SJCRH30 (cell line): ENCODE measurements at regions not wholly inside any gene's neighbourhood (a gene's known extent, or its start where the extent isn't known, plus 50 kb on each side); places are given as distances from the start of the nearest gene placed in this dataset.

Experiments used
- DNase-seq, 2 experiments: peaks; one replicate each; pipeline ENCODE4 v3.0.0-alpha.2; 2015 to 2020
- H3K27ac ChIP-seq: fragments of 250-450 bp; sonication (Bioruptor Pico); 2 replicates; pipeline ENCODE4 v1.5.1; 2020; ENCODE audit warnings: mild to moderate bottlenecking, moderate library complexity
- H3K27me3 ChIP-seq: fragments of 250-450 bp; sonication (Bioruptor Pico); 2 replicates; pipeline ENCODE4 v1.5.1; 2020; ENCODE audit warnings: mild to moderate bottlenecking, moderate library complexity
- H3K36me3 ChIP-seq: fragments of 250-450 bp; sonication (Bioruptor Pico); 2 replicates; pipeline ENCODE4 v1.5.1; 2020; ENCODE audit warnings: mild to moderate bottlenecking, moderate library complexity
- H3K4me1 ChIP-seq: fragments of 250-450 bp; sonication (Bioruptor Pico); 2 replicates; pipeline ENCODE4 v1.5.1; 2020; ENCODE audit warnings: mild to moderate bottlenecking, moderate library complexity
- H3K4me3 ChIP-seq: fragments of 250-450 bp; sonication (Bioruptor Pico); 2 replicates; pipeline ENCODE4 v1.5.1; 2020; ENCODE audit warnings: mild to moderate bottlenecking, moderate library complexity
- H3K9me3 ChIP-seq: fragments of 250-450 bp; sonication (Bioruptor Pico); replicated peaks from 2 replicates; pipeline ENCODE4 v1.5.1; 2020; ENCODE audit warnings: mild to moderate bottlenecking, moderate library complexity

DNA sequence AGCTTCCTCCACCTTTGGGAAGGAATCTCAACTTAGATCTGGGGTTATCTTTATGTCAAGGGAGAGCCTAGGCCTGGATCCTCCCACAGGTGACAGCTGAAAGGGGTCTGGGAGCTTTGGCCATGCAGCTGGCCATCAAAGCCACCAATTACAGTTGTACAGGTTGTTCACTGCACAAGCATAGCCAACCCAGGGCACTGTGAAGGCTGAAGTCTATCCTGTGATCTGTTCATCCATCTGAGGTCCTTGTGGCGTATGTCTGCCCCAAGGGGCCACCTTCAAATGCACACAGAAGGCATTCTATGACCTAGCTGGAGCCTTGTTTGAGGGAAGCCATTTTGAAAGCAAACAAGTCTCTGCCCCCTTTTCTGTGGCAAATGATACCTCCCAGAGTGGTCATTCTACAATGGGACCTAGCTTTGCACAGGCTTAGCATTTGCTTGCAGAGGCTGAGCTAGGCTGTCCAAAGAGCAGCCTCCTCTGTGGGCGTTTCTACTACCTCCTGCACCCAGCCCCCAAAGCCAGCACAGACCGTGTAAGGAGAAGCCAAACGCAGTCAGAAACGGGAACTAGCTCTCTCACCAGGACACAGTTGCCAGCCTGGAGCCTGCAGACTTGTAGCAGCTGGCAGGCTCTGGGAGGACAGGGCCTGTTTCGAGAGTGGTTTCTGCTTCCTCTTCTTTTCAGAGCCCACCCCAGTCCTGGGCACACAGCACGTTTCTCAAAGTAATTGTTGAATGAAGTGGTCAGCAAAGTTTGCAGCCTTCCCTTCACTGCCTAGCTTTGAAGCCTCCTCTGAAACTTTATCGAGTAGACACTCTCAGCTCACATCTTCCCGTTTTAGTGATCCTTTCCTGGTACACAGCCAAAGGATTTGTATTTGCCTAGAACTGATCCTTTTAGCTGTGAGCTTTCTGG, 157.3 kb upstream of the SMAD3 start:
- Histone ChIP-seq H3K36me3 (no peaks in the 10 kb centered on the region), H3K4me1 (peaks cover 3% of the 10 kb centered on the region), H3K9me3 (no peaks in the 10 kb centered on the region), H3K27ac (peak overlapping the region; percentile 0; the same call in 1 of the 2 replicates), H3K4me3 (peak overlapping the region; percentile 20), H3K27me3 (no peaks in the 10 kb centered on the region)
- DNase-seq = peak; percentile 66 to 67

GRCh38 chr15:66908744-66909095, 156.7 kb upstream of the SMAD3 start:
- Histone ChIP-seq H3K27ac (peak overlapping the region; percentile 0; the same call in 1 of the 2 replicates), H3K36me3 (no peaks in the 10 kb centered on the region), H3K4me1 (peaks cover 3% of the 10 kb centered on the region), H3K27me3 (no peaks in the 10 kb centered on the region), H3K4me3 (peak overlapping the region; percentile 20), H3K9me3 (no peaks in the 10 kb centered on the region)
- peak in 1 of 2 experiments; percentile 32 for DNase-seq

- Histone ChIP-seq H3K9me3 (no peaks in the 10 kb centered on the region), H3K4me1 (peaks cover 3% of the 10 kb centered on the region), H3K36me3 (no peaks in the 10 kb centered on the region), H3K27ac (no peak overlapping the region), H3K27me3 (no peaks in the 10 kb centered on the region), H3K4me3 (no peak overlapping the region)
- DNase-seq = no peak
Observed at GRCh38 chr15:66909381-66909890, 156.0 kb upstream of the SMAD3 start.

- Histone ChIP-seq H3K4me1 (peaks cover 3% of the 10 kb centered on the region), H3K27ac (no peak overlapping the region), H3K36me3 (no peaks in the 10 kb centered on the region), H3K27me3 (no peaks in the 10 kb centered on the region), H3K4me3 (no peak overlapping the region), H3K9me3 (no peaks in the 10 kb centered on the region)
- DNase-seq = no peak
Observed at GRCh38 chr15:66911131-66911700, 154.2 kb upstream of the SMAD3 start.

DNA sequence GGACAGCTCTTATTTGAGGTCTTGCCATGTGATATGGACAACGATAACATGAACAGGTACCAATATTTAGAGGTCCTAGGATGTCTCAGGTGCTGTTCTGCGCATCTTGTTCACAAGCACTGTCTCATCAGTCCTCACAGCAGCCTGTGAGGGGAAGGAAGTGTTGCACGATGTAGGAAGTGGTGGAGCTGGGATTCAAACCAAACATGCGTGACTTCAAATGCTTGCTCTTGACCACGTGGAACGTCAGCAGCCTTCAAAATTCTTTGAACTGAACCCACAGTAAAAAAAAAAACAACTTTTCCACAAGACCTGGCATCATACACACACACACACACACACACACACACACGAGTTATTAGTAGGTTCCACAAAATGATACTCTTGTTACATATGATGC, 153.4 kb upstream of the SMAD3 start:
- no peak overlapping the region for H3K4me3 ChIP-seq
- no peak overlapping the region for H3K27ac ChIP-seq
- DNase-seq = no peak
- peaks cover 3% of the 10 kb centered on the region for H3K4me1 ChIP-seq
- no peaks in the 10 kb centered on the region for H3K36me3 ChIP-seq
- H3K27me3 ChIP-seq = no peaks in the 10 kb centered on the region
- peaks cover 1% of the 10 kb centered on the region; the same call in 1 of the 2 replicates for H3K9me3 ChIP-seq

DNA sequence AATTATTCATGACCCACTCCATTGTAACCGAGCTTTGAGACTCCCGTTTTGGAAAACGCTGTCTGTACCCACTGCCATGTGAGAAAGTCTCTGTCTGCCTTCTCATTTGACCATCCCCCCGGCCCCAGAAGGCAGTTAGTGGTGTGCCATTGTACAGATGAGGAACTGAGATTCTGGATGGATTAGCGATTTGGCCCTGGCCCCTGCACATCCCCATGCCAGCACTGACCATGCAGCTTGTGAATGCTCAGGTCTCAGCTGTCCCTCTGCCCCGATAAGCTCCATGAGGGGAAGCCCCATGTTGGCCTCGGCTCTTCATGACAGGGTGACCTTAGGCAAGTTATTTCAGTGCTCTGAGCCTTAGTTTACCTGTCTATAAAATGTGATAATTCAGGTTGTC, 153.0 kb upstream of the SMAD3 start:
- H3K27me3 ChIP-seq = no peaks in the 10 kb centered on the region
- H3K27ac ChIP-seq = no peak overlapping the region
- DNase-seq = no peak
- H3K36me3 ChIP-seq = no peaks in the 10 kb centered on the region
- peaks cover 3% of the 10 kb centered on the region for H3K4me1 ChIP-seq
- peaks cover 5% of the 10 kb centered on the region; the same call in 1 of the 2 replicates for H3K9me3 ChIP-seq
- no peak overlapping the region for H3K4me3 ChIP-seq

- peaks cover 13% of the 10 kb centered on the region; the same call in 1 of the 2 replicates for H3K9me3 ChIP-seq
- H3K4me1 ChIP-seq = no peaks in the 10 kb centered on the region
- H3K36me3 ChIP-seq = no peaks in the 10 kb centered on the region
- DNase-seq = no peak
- no peak overlapping the region for H3K4me3 ChIP-seq
- H3K27me3 ChIP-seq = no peaks in the 10 kb centered on the region
- H3K27ac ChIP-seq = no peak overlapping the region
Observed at GRCh38 chr15:66917904-66918448, 147.4 kb upstream of the SMAD3 start.

GRCh38 chr15:66919421-66919820, 146.0 kb upstream of the SMAD3 start:
- no peaks in the 10 kb centered on the region for H3K36me3 ChIP-seq
- H3K4me1 ChIP-seq = no peaks in the 10 kb centered on the region
- H3K4me3 ChIP-seq = no peak overlapping the region
- no peaks in the 10 kb centered on the region for H3K27me3 ChIP-seq
- H3K27ac ChIP-seq = no peak overlapping the region
- peaks cover 13% of the 10 kb centered on the region; the same call in 1 of the 2 replicates for H3K9me3 ChIP-seq
- no peak for DNase-seq

DNA sequence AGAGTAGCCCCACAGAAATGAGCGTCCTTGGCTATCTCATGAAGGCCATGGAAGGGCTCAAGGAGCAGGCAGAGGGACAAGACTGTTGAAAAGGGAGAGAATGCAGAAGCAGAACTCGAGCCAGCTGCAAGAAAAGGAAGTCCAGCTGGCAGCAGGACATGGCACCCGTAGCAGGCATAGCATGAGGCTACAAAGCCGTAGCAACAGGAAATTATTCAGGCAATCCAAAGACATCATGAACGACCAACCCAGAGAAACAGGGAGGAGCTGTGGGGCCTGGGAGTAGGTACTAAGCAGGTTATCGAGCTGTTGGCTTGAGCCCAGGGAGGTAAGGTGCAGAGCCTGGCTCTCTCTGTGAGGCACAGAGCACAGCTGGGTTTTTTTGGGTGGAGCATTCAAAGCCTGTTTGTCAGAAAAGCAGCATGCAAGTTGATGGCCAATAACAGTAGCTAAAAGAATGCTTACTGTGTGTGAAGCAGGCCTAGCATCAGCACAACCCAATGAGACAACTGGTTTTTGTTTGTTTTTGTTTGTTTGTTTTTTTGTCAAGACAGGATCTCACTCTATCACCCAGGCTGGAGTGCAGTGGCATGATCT, 144.0 kb upstream of the SMAD3 start:
- Histone ChIP-seq H3K27me3 (no peaks in the 10 kb centered on the region), H3K4me3 (no peak overlapping the region), H3K36me3 (no peaks in the 10 kb centered on the region), H3K9me3 (peaks cover 13% of the 10 kb centered on the region; the same call in 1 of the 2 replicates), H3K27ac (no peak overlapping the region), H3K4me1 (no peaks in the 10 kb centered on the region)
- DNase-seq = no peak

DNA sequence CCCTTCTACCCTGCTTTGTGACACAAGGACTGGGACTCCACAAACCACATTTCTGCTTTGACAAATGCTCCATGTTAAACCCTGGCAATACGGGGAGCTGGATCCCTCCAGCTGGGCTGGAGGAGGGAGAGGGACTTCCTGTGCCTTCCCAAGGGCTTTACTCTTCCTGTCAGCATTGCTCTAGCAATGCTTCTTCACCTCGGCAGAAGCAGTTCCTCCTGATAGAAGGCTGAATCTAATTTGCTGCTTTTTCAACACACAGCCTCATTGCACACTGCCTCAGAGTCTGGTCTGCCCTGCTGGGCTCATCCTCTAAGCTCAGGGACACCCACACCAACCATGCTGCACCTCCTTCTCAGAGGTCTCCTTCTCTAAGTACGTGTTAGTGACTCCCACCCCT, 142.8 kb upstream of the SMAD3 start:
- DNase-seq = no peak
- Histone ChIP-seq H3K36me3 (no peaks in the 10 kb centered on the region), H3K4me3 (no peak overlapping the region), H3K27ac (no peak overlapping the region), H3K4me1 (no peaks in the 10 kb centered on the region), H3K27me3 (no peaks in the 10 kb centered on the region), H3K9me3 (peaks cover 6% of the 10 kb centered on the region; the same call in 1 of the 2 replicates)

DNA sequence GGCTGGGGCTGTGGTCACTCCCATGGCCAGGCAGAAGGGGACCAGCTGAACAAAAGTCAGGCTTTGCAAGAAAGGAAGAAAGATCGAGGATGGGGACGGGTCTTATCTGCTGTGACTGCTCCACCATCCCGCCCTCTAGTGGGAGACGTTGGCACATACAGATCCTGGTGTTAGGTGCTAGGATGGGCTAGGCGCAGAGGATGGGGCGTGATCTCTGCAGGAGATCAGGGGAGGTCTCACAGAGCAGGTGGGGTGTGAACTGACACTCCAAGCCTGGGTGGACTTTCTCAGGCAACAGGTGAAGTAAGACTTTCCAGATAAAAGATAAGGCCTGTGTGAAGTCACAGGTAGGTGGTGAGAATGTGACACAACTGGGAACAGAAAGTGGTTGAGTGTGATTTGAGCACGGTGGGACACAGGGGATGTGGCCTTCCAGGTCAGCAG, 141.9 kb upstream of the SMAD3 start:
- no peak overlapping the region for H3K27ac ChIP-seq
- no peaks in the 10 kb centered on the region for H3K27me3 ChIP-seq
- H3K4me1 ChIP-seq = no peaks in the 10 kb centered on the region
- no peaks in the 10 kb centered on the region for H3K36me3 ChIP-seq
- H3K9me3 ChIP-seq = no peaks in the 10 kb centered on the region
- peak; percentile 50 to 68 for DNase-seq
- H3K4me3 ChIP-seq = no peak overlapping the region

GRCh38 chr15:66924889-66925288, 140.5 kb upstream of the SMAD3 start:
- H3K27me3 ChIP-seq = no peaks in the 10 kb centered on the region
- H3K4me1 ChIP-seq = no peaks in the 10 kb centered on the region
- H3K36me3 ChIP-seq = no peaks in the 10 kb centered on the region
- DNase-seq = no peak
- no peak overlapping the region for H3K4me3 ChIP-seq
- H3K27ac ChIP-seq = no peak overlapping the region
- no peaks in the 10 kb centered on the region for H3K9me3 ChIP-seq

DNA sequence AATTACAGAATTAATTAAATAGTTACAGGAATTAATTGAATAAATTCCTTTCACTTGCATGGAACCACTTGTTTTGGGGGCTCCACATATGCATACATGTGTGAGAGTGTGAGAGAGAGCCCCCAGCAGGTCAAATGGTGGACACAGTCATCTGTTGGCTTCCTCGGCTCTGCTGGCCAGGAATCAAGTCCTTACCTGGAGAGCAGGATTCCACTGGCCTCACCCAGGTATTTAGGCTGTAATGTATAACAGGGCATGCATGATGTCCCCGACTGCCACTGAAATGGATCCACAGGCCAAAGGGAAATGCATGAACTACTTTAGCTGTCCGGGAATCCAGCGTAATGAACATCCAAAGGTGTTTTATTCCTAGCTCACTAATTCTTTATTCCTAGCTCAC, 139.7 kb upstream of the SMAD3 start:
- Histone ChIP-seq H3K4me1 (no peaks in the 10 kb centered on the region), H3K36me3 (no peaks in the 10 kb centered on the region), H3K27me3 (no peaks in the 10 kb centered on the region), H3K27ac (no peak overlapping the region), H3K9me3 (no peaks in the 10 kb centered on the region), H3K4me3 (no peak overlapping the region)
- no peak for DNase-seq

GRCh38 chr15:66927201-66928077, 138.0 kb upstream of the SMAD3 start:
- no peaks in the 10 kb centered on the region for H3K36me3 ChIP-seq
- H3K9me3 ChIP-seq = no peaks in the 10 kb centered on the region
- H3K4me3 ChIP-seq = no peak overlapping the region
- no peak for DNase-seq
- no peak overlapping the region for H3K27ac ChIP-seq
- H3K27me3 ChIP-seq = no peaks in the 10 kb centered on the region
- H3K4me1 ChIP-seq = peaks cover 7% of the 10 kb centered on the region
